GM12878 (cell line): ENCODE measurements at regions not wholly inside any gene's neighbourhood (a gene's known extent, or its start where the extent isn't known, plus 50 kb on each side); places are given as distances from the start of the nearest gene placed in this dataset.

Experiments used
- ATAC-seq: fragments of 200-7000 bp; cut with Tn5 transposase; 3 replicates; pipeline ENCODE4 v1.9.1; 2020; ENCODE audit warnings: mild to moderate bottlenecking, moderate library complexity
- BruUV-seq: library from RNA; stranded (reverse); fragments of 400-500 nt; replicated peaks from 2 replicates; lab custom pipeline; 2021; lab: Mats Ljungman, UMichigan
- CTCF ChIA-PET: fragments of 300-600 bp; sonication (Branson Sonifier 250); formaldehyde crosslinking; extraction: SDS; loops from one replicate; lab custom pipeline; 2021; ENCODE audit warnings: inconsistent platforms; lab: Yijun Ruan, JAX
- POLR2A ChIA-PET: fragments of 350-600 bp; formaldehyde crosslinking; extraction: SDS; loops from one replicate; lab custom pipeline; 2021; ENCODE audit warnings: inconsistent platforms; lab: Charles Lee
- RAD21 ChIA-PET: fragments of 300-600 bp; sonication (Branson Sonifier 250); formaldehyde crosslinking; loops from one replicate; lab custom pipeline; 2023; ENCODE audit warnings: antibody characterized with exemption; ENCODE audit not compliant: unreplicated experiment; lab: Charles Lee
- SMC1A ChIA-PET: fragments of 300-600 bp; sonication (Branson Sonifier 250); formaldehyde crosslinking; loops from one replicate; lab custom pipeline; 2023; ENCODE audit not compliant: unreplicated experiment, uncharacterized antibody; lab: Charles Lee
- DNase-seq: peaks from one replicate; pipeline ENCODE4 v3.0.0-alpha.2; 2011; ENCODE audit warnings: low read depth, low spot score
- FAIRE-seq: peaks from 3 replicates; lab custom pipeline; 2011; peaks lifted over from hg19 to GRCh38; lab: Jason Lieb, UNC
- H2AFZ ChIP-seq: 2 replicates; pipeline ENCODE4 v1.6.0; 2011; ENCODE audit warnings: low read depth, low read length, control low read depth; ENCODE audit not compliant: control insufficient read depth
- H3K27ac ChIP-seq: 2 replicates; pipeline ENCODE4 v1.5.1; 2011; ENCODE audit warnings: control low read depth; ENCODE audit not compliant: control insufficient read depth, insufficient read depth
- H3K27me3 ChIP-seq, 2 experiments: replicated peaks in 1 of 2; 2 replicates each; pipeline versions ENCODE4 v1.6.0 to v1.6.1; 2011; ENCODE audit warnings: low read length in 1 of 2; ENCODE audit not compliant: control insufficient read depth in 2 of 2, insufficient read depth in 2 of 2
- H3K36me3 ChIP-seq, 2 experiments: 2 replicates each; pipeline ENCODE4 v1.5.1; 2011; ENCODE audit warnings: low read length in 1 of 2; ENCODE audit not compliant: control insufficient read depth in 2 of 2, insufficient read depth in 2 of 2
- H3K4me1 ChIP-seq: 2 replicates; pipeline ENCODE4 v1.6.1; 2011; ENCODE audit warnings: mild to moderate bottlenecking, low read length, moderate library complexity, mixed read lengths; ENCODE audit not compliant: control insufficient read depth, insufficient read depth
- H3K4me2 ChIP-seq: 2 replicates; pipeline ENCODE4 v1.6.0; 2011; ENCODE audit warnings: control low read depth; ENCODE audit not compliant: control insufficient read depth, insufficient read depth
- H3K4me3 ChIP-seq: fragments of 200-600 bp; sonication (generic); 2 replicates; pipeline ENCODE4 v1.5.1; 2016
- H3K79me2 ChIP-seq: 2 replicates; pipeline ENCODE4 v1.6.0; 2011; ENCODE audit warnings: low read length; ENCODE audit not compliant: control insufficient read depth, insufficient read depth
- H3K9ac ChIP-seq: 2 replicates; pipeline ENCODE4 v1.8.0; 2011; ENCODE audit warnings: low read length, control low read depth, mixed read lengths; ENCODE audit not compliant: control insufficient read depth, insufficient read depth
- H3K9me3 ChIP-seq: replicated peaks from 3 replicates; pipeline ENCODE4 v1.5.1; 2011; ENCODE audit warnings: mild to moderate bottlenecking, low read length; ENCODE audit not compliant: control insufficient read depth, insufficient read depth
- H4K20me1 ChIP-seq: 2 replicates; pipeline ENCODE4 v1.6.0; 2011; ENCODE audit not compliant: control insufficient read depth, insufficient read depth
- CHD2 ChIP-seq: IDR thresholded peaks from 2 replicates; pipeline ENCODE4 v1.6.1; 2011; ENCODE audit warnings: low read depth, low read length, improper control_type of control experiment, borderline replicate concordance
- EZH2 ChIP-seq: IDR thresholded peaks from 2 replicates; pipeline ENCODE4 v1.6.1; 2012; ENCODE audit warnings: low read depth, mild to moderate bottlenecking, control low read depth, inconsistent platforms, low read length, borderline replicate concordance; ENCODE audit not compliant: control insufficient read depth
- HDAC2 ChIP-seq: fragments of 200-600 bp; sonication (generic); IDR thresholded peaks from 2 replicates; pipeline ENCODE4 v1.6.1; 2017
- IKZF2 ChIP-seq, 2 experiments: fragments of 450-650 bp; IDR thresholded peaks; 2 replicates each; pipeline ENCODE4 v1.6.1; 2017; ENCODE audit warnings: mild to moderate bottlenecking in 2 of 2, moderate library complexity in 2 of 2
- MTA2 ChIP-seq: fragments of 450-650 bp; IDR thresholded peaks from 2 replicates; pipeline ENCODE4 v1.6.1; 2016; ENCODE audit warnings: low read depth, mild to moderate bottlenecking, moderate library complexity
- MTA3 ChIP-seq: IDR thresholded peaks from 2 replicates; pipeline ENCODE4 v1.6.1; 2012; ENCODE audit warnings: low read length, inconsistent platforms, borderline replicate concordance
- NR2F1 ChIP-seq: fragments of 450-650 bp; conservative IDR thresholded peaks from 2 replicates; pipeline ENCODE4 v1.6.1; 2017; ENCODE audit warnings: mild to moderate bottlenecking
- RCOR1 ChIP-seq: conservative IDR thresholded peaks from 2 replicates; pipeline ENCODE4 v1.6.1; 2012; ENCODE audit warnings: low read depth, low read length, improper control_type of control experiment
- SMAD1 ChIP-seq: fragments of 450-650 bp; IDR thresholded peaks from 2 replicates; pipeline ENCODE4 v1.6.1; 2018; ENCODE audit warnings: mild to moderate bottlenecking, low read depth; ENCODE audit not compliant: partially characterized antibody
- SREBF2 ChIP-seq: IDR thresholded peaks from 2 replicates; pipeline ENCODE4 v1.6.1; 2012; ENCODE audit warnings: mild to moderate bottlenecking, low read length
- YY1 ChIP-seq: IDR thresholded peaks from 2 replicates; pipeline ENCODE4 v1.6.1; 2011; ENCODE audit warnings: low read depth, mild to moderate bottlenecking, low read length
- ZSCAN29 ChIP-seq: fragments of 450-650 bp; IDR thresholded peaks from 2 replicates; pipeline ENCODE4 v1.6.1; 2017; ENCODE audit warnings: mild to moderate bottlenecking, moderate library complexity
- WGBS: methylation state at CpG from one replicate; pipeline ENCODE4 v1.1.6; 2016; ENCODE audit warnings: low lambda C conversion rate; ENCODE audit not compliant: insufficient replicate concordance, insufficient coverage; ENCODE audit errors: missing lambda C conversion rate; 5-methylcytosine and 5-hydroxymethylcytosine counted together
- in situ Hi-C: fragments of 300-500 bp; cut with MboI; formaldehyde crosslinking; loops from 9 replicates; pipeline ENCODE4 v1.14.3; 2018; ENCODE audit warnings: mixed read lengths
- intact Hi-C: fragments of 100-400 bp; cut with micrococcal nuclease; formaldehyde crosslinking; loops from one replicate; pipeline ENCODE4 v1.14.2; 2022; ENCODE audit not compliant: unreplicated experiment

DNA sequence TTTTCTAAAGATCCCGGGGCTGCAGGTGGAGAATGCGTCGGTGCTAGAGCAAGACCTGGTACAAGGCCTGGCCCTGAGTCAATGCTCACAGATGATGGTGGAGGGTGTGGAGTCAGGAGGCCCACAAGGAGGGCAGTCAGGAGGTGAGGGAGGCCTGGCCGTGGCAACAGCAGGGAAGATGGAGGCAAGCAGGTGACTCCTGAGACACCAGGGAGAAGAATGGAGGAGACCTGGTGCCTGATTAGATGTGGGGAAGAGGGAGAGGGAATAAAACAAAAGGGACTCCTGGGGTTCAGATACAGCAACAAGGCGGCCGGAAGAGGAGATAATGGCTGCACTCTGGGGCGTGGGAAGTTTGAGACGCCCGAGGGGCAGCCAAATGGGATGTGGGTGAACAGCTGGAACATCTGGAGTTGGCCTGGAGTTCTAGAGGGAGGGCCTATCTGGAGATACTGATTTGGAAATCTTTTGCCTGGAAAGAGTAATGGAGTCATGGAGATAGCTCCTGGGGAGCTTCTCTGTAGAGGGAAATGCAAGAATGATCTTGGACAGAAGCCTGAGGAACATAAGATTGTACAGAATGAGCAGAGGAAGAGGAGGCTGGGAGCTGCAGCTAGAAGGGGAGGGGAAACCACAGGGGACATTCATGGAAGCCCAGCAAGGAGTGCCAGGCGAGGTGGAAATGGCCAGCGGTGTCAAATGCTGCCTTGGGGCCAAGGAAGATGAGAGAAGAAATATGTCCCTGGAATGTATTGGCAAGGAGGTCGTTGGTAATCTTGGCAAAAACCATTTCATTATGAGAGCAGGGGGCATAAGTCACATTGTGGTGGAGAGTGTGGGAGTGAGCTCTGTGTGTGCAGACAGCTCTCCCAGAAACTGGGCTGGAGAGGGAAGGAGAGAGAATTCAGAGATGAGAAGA, 67.5 kb upstream of the CORO2B start:
- Histone ChIP-seq H3K4me1 (no peaks in the 10 kb centered on the region), H3K9ac (no peak overlapping the region), H3K79me2 (no peaks in the 10 kb centered on the region), H3K36me3 (no peaks in the 10 kb centered on the region), H3K9me3 (no peaks in the 10 kb centered on the region), H2AFZ (no peak overlapping the region), H4K20me1 (no peaks in the 10 kb centered on the region), H3K27me3 (peaks cover 0 to 4% of the 10 kb centered on the region in 2 experiments; a peak in 2 of 4 replicates), H3K4me3 (no peak overlapping the region), H3K27ac (no peak overlapping the region), H3K4me2 (no peak overlapping the region)
- intact Hi-C loops (no loop called here), in situ Hi-C loops (no loop called here)
- ChIA-PET CTCF (interaction anchor here (0.5 kb wide), 1 partner anchor 37 kb away, joined by 3 read pairs; no protein-coding TSS in a partner anchor), POLR2A (no interaction called here), RAD21 (no interaction called here), SMC1A (no interaction called here)
- FAIRE-seq = no peak
- 39% methylated on average over 12 of the region's 12 CpGs for WGBS
- ATAC-seq = no peak
- TF ChIP-seq RCOR1 (no peak), SREBF2 (no peak), YY1 (no peak), CHD2 (no peak), MTA2 (no peak), MTA3 (no peak), NR2F1 (no peak), HDAC2 (no peak), ZSCAN29 (no peak), SMAD1 (no peak), IKZF2 (IDR thresholded peaks at IDR 0.05) (no peak), EZH2 (no peak)
- no peak for DNase-seq
- no TSS peak for BruUV-seq
